H1 (cell line): ENCODE measurements at regions not wholly inside any gene's neighbourhood (a gene's known extent, or its start where the extent isn't known, plus 50 kb on each side); places are given as distances from the start of the nearest gene placed in this dataset.

ENCODE experiments used
- POLR2A ChIP-seq, 2 experiments: IDR thresholded peaks; 1 replicate in 1 of 2; 2 replicates in 1 of 2; pipeline ENCODE4 v1.6.1; 2011; ENCODE audit warnings: low read depth in 2 of 2, low read length in 2 of 2, mild to moderate bottlenecking in 2 of 2; ENCODE audit errors: control extremely low read depth in 1 of 2
- RFX5 ChIP-seq: IDR thresholded peaks from 2 replicates; pipeline ENCODE4 v1.6.1; 2011; ENCODE audit warnings: low read depth, low read length, improper control_type of control experiment, borderline replicate concordance

DNA sequence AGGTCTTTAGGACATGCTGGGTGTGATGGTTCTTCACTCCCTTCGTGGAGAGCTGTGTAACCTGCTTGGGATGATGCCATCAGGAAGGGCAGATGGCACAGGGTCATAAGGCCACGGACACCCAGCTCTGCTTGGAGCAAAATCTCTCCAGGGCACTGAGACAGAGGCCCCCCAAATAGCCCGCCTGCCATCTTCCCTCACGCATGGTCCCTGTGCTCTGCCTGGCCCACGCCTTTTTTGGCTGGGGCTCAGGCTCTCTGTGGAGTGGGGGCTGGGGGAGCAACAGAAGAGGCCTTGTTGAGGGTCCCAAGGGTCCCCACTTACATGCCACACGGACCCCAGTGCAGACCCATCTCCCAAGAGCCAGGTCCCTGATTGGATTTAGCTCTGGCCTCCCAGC is 93.3 kb upstream of the RET start:
- TF ChIP-seq RFX5 (no peak), POLR2A (IDR thresholded peaks at IDR 0.05; ENCODE audit: control extremely low read depth in 1 of 2, low read depth in 2 of 2, low read length in 2 of 2) (no peak)
